Femur (tissue), 1 donor: ENCODE measurements at regions not wholly inside any gene's neighbourhood (a gene's known extent, or its start where the extent isn't known, plus 50 kb on each side); places are given as distances from the start of the nearest gene placed in this dataset.
"Not testable (repeated sequence)": the region's sequence is repeated elsewhere in the genome, so short reads cannot be mapped to it uniquely, and the experiment has no call there.

Experiments used
- DNase-seq: peaks from one replicate; pipeline ENCODE4 v3.0.0-alpha.2; 2017

- DNase-seq, result peak; percentile 24
Measured at GRCh38 chr4:166153548-166153947, 280.5 kb downstream of the TLL1 start.

- no peak for DNase-seq
Measured at GRCh38 chr4:166162327-166162726, 289.3 kb downstream of the TLL1 start.

- DNase-seq, result peak; percentile 23
Measured at GRCh38 chr4:166165829-166166420, 292.9 kb downstream of the TLL1 start.

GRCh38 chr4:166169111-166169510, 296.1 kb downstream of the TLL1 start:
- no peak for DNase-seq

DNA sequence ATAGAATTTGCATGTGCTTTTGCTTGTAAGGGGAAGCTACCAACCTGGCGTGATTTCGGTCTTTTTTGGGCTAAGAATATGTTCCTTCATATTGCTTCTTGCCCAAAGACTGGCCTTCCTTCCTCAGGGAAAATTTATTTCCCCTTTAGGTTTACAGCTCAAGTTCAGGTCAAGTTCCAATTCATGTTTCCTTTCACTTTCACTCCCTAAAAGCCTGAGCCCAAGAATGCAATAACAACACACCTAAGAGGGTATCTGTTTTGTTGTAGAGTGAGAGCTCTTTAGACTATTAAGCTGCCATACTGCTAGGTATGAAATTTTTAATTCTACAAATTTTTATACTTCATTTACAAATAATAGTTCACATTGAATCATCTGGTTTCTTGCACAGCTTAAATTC, 299.6 kb downstream of the TLL1 start:
- no peak for DNase-seq

- DNase-seq, result no peak
Measured at GRCh38 chr4:166174717-166175490, 301.9 kb downstream of the TLL1 start.

DNA sequence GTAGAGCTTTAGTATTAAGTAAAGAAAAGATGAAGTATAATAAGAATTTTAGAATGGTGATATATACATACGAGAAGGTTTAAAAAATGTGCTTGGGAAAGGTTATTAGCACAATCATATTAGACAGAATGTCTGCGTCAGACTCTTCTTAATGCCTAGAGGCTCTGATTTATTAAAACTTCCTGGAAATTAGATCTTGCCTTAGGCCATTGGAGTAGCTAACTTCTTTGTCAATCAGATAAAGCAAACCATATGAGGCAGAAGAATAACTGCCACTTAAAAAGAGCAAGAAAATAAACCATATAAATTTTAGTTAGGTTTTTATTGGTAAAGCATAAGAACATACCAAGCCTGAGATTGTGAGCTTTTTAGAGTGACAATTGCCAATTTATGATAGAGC, 309.1 kb downstream of the TLL1 start:
- no peak for DNase-seq

GRCh38 chr4:166195101-166195500, 322.1 kb downstream of the TLL1 start:
- DNase-seq, result no peak

DNA sequence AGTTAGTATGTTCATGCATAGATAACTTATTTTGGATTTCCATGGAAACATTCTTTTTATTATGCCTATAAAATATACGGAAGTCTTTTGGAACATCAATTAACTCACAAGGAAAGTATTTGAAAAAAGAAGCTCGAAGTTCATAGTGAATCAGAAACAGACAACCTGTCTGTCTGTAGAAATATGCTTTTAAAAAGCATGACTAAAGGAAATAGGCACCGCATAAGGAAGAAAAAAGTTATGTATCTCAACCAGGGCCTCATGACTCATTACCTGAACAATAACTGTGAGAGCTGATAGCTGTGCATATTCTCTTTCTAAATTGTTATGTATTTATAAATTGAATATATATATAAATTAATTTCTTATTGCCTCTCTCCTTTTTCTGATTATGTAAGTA, 324.1 kb downstream of the TLL1 start:
- no peak for DNase-seq

- no peak for DNase-seq
Measured at GRCh38 chr4:166198041-166198440, 325.0 kb downstream of the TLL1 start.

DNA sequence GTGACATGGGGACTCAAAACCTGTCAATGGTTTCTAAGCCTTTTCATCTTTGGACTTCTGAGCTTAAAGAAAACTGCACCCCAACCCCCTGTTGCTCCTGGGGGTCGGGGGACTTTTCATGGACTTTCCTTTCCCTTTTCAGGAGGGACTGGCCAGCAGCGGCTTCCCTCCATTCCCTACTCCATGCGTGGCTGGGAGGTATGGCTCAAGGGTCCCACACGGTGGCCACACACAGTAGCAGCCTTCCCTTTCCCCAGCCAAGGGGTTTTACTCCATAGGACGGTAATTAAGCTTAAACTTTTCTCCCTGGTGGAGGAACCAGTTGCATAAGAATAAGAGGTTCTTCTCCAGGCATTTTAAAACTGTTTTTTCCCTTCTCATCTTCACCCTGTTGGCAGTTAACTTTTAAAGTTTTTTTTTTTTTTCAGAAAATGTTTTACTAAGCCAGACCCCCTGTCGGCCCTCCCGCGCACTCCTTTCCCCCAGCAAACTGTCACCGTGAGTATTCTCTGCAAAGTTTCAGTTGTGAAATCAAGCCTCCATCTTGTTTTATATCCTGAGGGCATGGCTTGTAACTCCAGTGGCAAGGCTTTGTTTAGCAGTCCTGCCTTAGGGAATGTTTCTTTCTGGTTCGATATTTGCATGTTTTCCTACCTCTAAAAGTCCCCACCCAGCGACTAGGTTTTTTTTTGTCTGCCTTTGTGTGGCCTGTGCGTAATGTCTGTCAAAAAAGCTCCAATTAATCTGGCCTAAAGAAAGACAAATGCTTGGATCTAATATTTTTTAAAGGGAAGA, 325.7 kb downstream of the TLL1 start:
- no peak for DNase-seq

GRCh38 chr4:166202991-166203390, 330.0 kb downstream of the TLL1 start:
- no peak for DNase-seq

GRCh38 chr4:166212326-166212725, 339.3 kb downstream of the TLL1 start:
- not testable (repeated sequence) for DNase-seq

GRCh38 chr4:166222271-166222670, 349.2 kb downstream of the TLL1 start:
- no peak for DNase-seq

DNA sequence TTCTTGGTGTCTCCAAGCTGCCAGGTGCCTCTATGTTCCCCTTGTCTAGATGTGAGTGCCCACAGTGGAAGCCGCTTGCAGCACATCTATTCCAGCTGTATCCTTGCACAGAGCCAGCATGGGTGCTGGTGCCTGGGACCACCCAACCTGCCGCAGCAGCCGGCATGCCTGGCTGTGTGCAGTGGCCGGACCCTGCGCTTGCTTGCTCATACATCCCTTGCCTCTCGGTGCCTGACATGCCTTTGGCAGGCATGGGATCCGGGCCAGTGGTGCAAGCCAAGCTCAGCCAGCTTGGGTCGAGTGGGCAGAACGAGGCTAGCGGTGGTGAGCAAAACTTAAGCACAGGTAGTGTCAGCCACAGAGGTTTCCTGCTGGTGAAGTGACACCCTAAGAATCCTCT, 355.1 kb downstream of the TLL1 start:
- DNase-seq, result no peak

- DNase-seq, result no peak
Measured at GRCh38 chr4:166229799-166230198, 356.8 kb downstream of the TLL1 start.

DNA sequence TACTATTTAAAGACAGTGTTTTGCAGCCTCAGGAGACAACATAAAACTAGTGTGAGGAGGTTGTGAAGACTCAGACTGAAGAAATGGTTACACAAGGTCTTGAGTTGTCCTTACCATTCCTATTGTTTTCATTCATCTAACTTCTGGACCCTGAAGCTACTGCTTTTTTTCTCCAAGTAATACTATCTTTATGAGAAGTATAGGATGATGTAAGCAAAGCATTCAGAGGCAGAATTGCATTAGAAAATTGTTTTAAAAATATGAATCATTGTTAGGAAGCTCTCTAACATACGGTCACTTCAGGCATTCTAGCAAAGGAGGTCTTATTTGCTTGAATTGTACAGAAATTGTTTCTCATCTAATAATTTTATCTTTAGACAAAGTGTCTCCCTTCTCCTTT, 357.8 kb downstream of the TLL1 start:
- DNase-seq, result no peak

DNA sequence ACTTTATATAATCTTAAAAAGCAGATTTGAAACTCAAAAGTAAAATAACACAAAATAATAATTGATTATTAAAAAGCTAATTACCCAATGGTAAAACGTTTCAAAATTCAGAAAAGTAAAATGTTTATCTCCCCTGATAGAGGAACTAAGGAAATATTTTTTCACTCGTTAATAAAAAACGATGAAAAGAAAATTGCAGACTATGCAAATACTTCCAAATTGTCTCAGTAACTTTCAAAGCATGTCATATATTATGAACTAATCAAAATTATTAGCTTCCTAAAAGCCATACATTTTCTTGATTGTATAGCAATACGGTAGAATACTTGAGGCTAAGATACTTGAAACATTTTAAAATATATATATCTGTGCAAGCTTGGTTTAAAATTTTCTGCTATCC, 366.3 kb downstream of the TLL1 start:
- DNase-seq, result no peak

- no peak for DNase-seq
Measured at GRCh38 chr4:166252487-166253402, 379.7 kb downstream of the TLL1 start.

- DNase-seq, result no peak
Measured at GRCh38 chr4:166257276-166257675, 384.2 kb downstream of the TLL1 start.

DNA sequence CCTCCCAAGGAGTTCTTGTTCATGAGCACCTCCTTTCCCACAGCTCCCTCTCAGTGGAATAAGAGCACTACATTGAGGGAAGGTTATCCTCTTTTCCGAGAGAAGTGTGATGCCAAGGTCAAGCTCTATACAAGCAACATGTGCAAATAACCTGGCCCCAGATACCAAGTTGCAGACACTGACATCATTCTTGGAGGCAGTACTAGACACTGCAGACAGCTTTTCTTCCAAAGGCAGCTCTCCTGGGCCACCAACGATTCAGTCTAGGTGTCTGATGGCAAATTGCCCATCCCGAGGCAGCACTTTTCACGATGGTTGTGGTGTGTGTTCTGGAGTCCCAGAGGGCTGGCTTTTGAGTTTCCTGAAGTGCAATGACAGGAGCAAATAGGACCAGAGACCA, 384.9 kb downstream of the TLL1 start:
- DNase-seq, result no peak

GRCh38 chr4:166259081-166259480, 386.0 kb downstream of the TLL1 start:
- DNase-seq, result no peak
